IPS-20b (cell line): ENCODE measurements at regions not wholly inside any gene's neighbourhood (a gene's known extent, or its start where the extent isn't known, plus 50 kb on each side); places are given as distances from the start of the nearest gene placed in this dataset.
"Not testable (repeated sequence)": the region's sequence is repeated elsewhere in the genome, so short reads cannot be mapped to it uniquely, and the experiment has no call there.

Experiments
- H3K27ac ChIP-seq: one replicate; pipeline ENCODE4 v1.5.1; 2013; ENCODE audit warnings: low read length
- H3K27me3 ChIP-seq: 2 replicates; pipeline ENCODE4 v1.6.1; 2013; ENCODE audit warnings: mild to moderate bottlenecking, low read length, inconsistent platforms; ENCODE audit not compliant: insufficient read depth
- H3K36me3 ChIP-seq: 2 replicates; pipeline ENCODE4 v1.6.1; 2013; ENCODE audit warnings: low read depth, mild to moderate bottlenecking, inconsistent platforms, low read length, moderate library complexity; ENCODE audit not compliant: insufficient read depth
- H3K4me1 ChIP-seq: 2 replicates; pipeline ENCODE4 v1.6.1; 2013; ENCODE audit warnings: mild to moderate bottlenecking, control low read depth, inconsistent platforms, low read length, moderate library complexity; ENCODE audit not compliant: insufficient read depth
- H3K4me3 ChIP-seq: 2 replicates; pipeline ENCODE4 v1.5.1; 2013; ENCODE audit warnings: mild to moderate bottlenecking, low read length, inconsistent platforms
- H3K9ac ChIP-seq: 2 replicates; pipeline ENCODE4 v1.6.1; 2013; ENCODE audit warnings: low read depth, mild to moderate bottlenecking, inconsistent platforms, low read length, moderate library complexity
- H3K9me3 ChIP-seq: 2 replicates; pipeline ENCODE4 v1.6.1; 2013; ENCODE audit warnings: mild to moderate bottlenecking, low read depth, low read length, inconsistent platforms; ENCODE audit not compliant: insufficient read depth

DNA sequence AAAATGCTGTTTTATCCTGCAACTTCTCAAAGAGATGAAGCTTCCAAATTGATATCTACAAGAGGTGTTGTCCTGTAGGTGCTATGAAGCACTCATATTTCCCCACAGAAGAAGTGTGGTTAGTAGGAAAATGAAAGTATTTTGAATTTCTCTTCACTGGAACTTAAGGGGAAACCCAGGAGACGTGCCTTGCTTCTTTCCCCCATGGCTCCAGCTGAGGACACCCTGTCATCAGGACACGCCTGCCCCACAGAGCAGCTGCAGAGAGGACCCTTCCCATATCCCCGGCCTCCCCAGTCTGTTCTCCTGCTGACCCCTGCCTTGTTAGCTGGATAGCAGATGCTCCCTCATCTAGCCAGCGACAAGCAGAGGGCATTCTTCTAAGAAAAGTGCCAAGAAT is 371.3 kb downstream of the COG6 start:
- Histone ChIP-seq H3K4me3 (no peak overlapping the region), H3K4me1 (0 out of 2 replicates have a peak, but pooled peaks cover 6% of the 10 kb centered on the region), H3K27me3 (no peaks in the 10 kb centered on the region), H3K9ac (no peak overlapping the region), H3K27ac (no peak overlapping the region), H3K36me3 (no peaks in the 10 kb centered on the region), H3K9me3 (no peaks in the 10 kb centered on the region)

GRCh38 chr13:40028446-40028845 is 373.0 kb downstream of the COG6 start:
- no peaks in the 10 kb centered on the region for H3K27me3 ChIP-seq
- 0 out of 2 replicates have a peak, but pooled peaks cover 6% of the 10 kb centered on the region for H3K4me1 ChIP-seq
- H3K27ac ChIP-seq: no peak overlapping the region
- H3K36me3 ChIP-seq: no peaks in the 10 kb centered on the region
- no peaks in the 10 kb centered on the region for H3K9me3 ChIP-seq
- no peak overlapping the region for H3K9ac ChIP-seq
- no peak overlapping the region for H3K4me3 ChIP-seq

DNA sequence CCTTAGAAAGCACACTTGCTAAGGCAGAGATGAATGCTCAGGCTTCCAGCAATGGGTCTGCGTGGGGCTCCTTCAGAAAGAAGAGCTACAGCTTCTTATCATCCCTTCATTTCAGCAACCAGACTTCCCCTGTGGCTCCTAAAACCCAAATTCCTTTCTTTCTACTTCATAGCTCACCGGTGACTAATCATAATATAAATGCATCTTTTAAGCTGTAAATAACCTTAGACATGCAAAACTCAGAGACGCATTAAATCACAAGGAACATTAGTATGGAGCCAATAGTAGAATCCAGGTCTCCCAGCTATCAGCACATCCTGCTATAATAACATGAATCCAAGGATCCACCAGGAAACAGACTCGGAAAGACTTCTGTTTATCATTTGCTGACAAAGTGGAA is 375.6 kb downstream of the COG6 start:
- Histone ChIP-seq H3K9ac (no peak overlapping the region), H3K27ac (no peak overlapping the region), H3K4me1 (0 out of 2 replicates have a peak, but pooled peaks cover 6% of the 10 kb centered on the region), H3K4me3 (no peak overlapping the region), H3K36me3 (no peaks in the 10 kb centered on the region), H3K27me3 (no peaks in the 10 kb centered on the region), H3K9me3 (no peaks in the 10 kb centered on the region)

DNA sequence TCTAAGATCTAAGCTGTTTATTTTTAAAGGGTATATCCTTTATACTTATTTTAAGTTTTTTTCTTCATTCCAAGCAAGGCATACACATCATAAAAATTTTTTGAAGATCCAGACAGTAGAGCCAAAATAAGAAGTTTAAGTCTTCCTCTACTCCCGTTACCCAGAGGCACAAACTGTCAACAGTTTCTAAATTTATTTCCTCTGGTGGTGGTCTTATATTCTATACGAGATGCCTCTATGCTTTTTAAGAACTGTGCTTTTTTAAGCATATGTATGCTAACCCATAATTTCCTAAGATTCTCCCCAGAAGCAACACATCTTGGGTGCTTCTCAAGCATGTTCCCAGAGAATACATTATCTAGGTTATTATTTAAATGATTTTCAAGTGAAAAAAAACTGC is 383.6 kb downstream of the COG6 start:
- Histone ChIP-seq H3K9ac (no peak overlapping the region), H3K9me3 (no peaks in the 10 kb centered on the region), H3K27me3 (no peaks in the 10 kb centered on the region), H3K4me3 (no peak overlapping the region), H3K4me1 (no peaks in the 10 kb centered on the region), H3K36me3 (no peaks in the 10 kb centered on the region), H3K27ac (no peak overlapping the region)

DNA sequence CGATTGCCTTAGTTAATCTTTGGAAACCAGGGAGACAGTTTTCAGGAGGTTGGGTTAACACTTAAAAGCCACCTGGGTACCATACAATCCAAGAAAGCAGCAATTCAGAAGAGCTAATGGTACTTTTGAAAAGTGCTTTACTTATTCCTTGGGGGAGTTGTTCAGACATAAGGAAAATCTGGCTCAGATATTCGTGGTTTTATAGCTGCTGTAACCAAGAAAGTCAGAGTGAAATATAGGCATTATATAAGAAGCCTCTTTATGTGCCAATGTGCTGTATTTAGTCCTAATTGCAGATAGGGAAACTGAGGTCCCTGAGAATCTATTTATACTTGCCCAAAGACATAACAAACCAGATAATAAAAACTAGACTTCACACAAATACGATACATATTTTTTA is 387.5 kb downstream of the COG6 start:
- H3K27me3 ChIP-seq: no peaks in the 10 kb centered on the region
- H3K4me1 ChIP-seq: no peaks in the 10 kb centered on the region
- H3K27ac ChIP-seq: no peak overlapping the region
- no peak overlapping the region for H3K9ac ChIP-seq
- H3K4me3 ChIP-seq: no peak overlapping the region
- H3K9me3 ChIP-seq: no peaks in the 10 kb centered on the region
- H3K36me3 ChIP-seq: no peaks in the 10 kb centered on the region

GRCh38 chr13:40043764-40044163 is 388.3 kb downstream of the COG6 start:
- Histone ChIP-seq H3K27ac (no peak overlapping the region), H3K4me3 (no peak overlapping the region), H3K27me3 (no peaks in the 10 kb centered on the region), H3K9me3 (no peaks in the 10 kb centered on the region), H3K36me3 (no peaks in the 10 kb centered on the region), H3K9ac (no peak overlapping the region), H3K4me1 (no peaks in the 10 kb centered on the region)

DNA sequence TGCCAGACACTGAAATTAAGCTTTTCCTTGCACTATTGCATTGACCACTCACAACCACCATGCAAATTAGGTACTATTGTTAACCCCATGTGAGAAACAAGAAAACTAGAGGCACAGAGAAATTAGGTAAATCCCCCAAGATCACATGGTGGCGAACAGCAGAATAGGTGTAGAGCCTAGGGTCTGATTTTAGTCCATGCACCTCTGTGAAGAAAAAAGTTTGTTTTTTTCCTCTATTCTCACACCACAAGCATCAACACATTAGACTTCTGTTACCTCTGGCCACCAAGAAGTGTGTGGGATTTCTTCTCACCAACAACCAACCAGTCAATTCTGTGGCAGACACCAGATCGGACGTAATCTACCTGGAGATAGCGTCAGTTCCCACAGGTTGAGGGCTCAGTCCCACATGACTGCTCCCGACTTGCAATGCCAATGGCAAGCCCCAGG is 391.9 kb downstream of the COG6 start:
- Histone ChIP-seq H3K4me3 (no peak overlapping the region), H3K27ac (no peak overlapping the region), H3K36me3 (no peaks in the 10 kb centered on the region), H3K4me1 (no peaks in the 10 kb centered on the region), H3K9me3 (no peaks in the 10 kb centered on the region), H3K9ac (no peak overlapping the region), H3K27me3 (no peaks in the 10 kb centered on the region)

GRCh38 chr13:40048551-40048950 is 393.1 kb downstream of the COG6 start:
- no peaks in the 10 kb centered on the region for H3K9me3 ChIP-seq
- no peaks in the 10 kb centered on the region for H3K36me3 ChIP-seq
- no peak overlapping the region for H3K27ac ChIP-seq
- no peaks in the 10 kb centered on the region for H3K4me1 ChIP-seq
- H3K4me3 ChIP-seq: no peak overlapping the region
- no peak overlapping the region for H3K9ac ChIP-seq
- H3K27me3 ChIP-seq: no peaks in the 10 kb centered on the region

DNA sequence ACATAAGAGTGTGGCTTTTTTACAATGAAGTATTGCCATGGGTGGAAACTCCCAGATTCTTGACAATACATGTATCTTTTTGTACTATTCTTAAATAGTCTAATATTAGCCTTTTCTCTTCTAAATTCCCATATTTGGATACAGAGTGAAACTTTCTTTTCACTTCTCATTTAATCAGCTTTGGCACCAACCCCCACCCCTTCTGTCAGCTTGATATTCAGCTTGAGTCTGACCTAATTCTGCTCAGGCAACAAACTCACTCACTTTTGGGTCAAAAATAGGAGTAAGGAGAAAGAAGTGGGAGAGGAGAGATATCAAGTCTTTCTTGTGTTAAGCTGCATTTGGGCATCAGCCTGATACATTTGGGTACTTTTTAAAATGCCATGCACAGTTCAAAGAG is 397.5 kb downstream of the COG6 start:
- peaks cover 2% of the 10 kb centered on the region; the same call in 1 of the 2 replicates for H3K4me1 ChIP-seq
- H3K27ac ChIP-seq: no peak overlapping the region
- H3K4me3 ChIP-seq: no peak overlapping the region
- H3K9ac ChIP-seq: no peak overlapping the region
- no peaks in the 10 kb centered on the region for H3K9me3 ChIP-seq
- H3K36me3 ChIP-seq: no peaks in the 10 kb centered on the region
- H3K27me3 ChIP-seq: no peaks in the 10 kb centered on the region

DNA sequence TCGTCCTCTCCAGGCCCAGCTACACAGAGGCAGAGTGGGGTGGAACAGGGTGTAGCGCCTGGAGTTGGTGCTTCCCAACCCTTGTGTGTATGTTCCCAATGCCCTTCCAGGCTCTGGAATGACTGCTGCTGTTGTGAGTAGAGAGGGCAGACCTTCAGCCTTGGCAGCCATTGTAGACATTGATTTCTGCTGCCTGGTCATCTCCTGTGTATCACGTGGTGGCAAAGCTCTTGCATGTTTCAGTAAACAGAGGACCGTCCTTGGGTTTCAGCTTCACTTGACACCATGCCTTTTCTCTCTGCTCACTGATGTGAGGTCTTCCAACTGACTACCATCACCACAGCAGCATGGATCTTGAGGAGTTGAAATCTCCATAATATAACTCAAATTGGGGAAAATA is 397.9 kb downstream of the COG6 start:
- no peak overlapping the region for H3K9ac ChIP-seq
- H3K27me3 ChIP-seq: no peaks in the 10 kb centered on the region
- peaks cover 2% of the 10 kb centered on the region; the same call in 1 of the 2 replicates for H3K4me1 ChIP-seq
- H3K27ac ChIP-seq: no peak overlapping the region
- no peaks in the 10 kb centered on the region for H3K9me3 ChIP-seq
- H3K36me3 ChIP-seq: no peaks in the 10 kb centered on the region
- H3K4me3 ChIP-seq: no peak overlapping the region

DNA sequence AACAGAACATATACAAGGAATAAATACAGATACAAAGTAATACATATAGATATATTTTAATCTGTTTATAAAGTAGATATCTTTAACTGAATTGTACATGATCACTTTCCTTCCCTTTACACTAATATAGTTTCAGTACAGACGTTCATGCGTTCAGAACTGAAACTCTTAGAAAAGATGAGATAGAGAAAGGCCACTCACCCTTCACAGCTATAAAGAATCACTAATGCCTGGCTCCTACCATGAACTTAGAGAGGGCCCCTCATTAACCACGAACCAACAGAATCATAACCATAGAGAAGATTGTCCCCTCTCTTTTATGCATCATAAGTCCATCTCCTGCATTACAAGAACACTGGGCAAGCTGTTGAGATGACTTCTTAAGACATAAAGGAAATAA is 399.0 kb downstream of the COG6 start:
- not testable (repeated sequence) for H3K9ac ChIP-seq, H3K27ac ChIP-seq, H3K9me3 ChIP-seq, H3K27me3 ChIP-seq, H3K4me1 ChIP-seq, H3K36me3 ChIP-seq, H3K4me3 ChIP-seq

DNA sequence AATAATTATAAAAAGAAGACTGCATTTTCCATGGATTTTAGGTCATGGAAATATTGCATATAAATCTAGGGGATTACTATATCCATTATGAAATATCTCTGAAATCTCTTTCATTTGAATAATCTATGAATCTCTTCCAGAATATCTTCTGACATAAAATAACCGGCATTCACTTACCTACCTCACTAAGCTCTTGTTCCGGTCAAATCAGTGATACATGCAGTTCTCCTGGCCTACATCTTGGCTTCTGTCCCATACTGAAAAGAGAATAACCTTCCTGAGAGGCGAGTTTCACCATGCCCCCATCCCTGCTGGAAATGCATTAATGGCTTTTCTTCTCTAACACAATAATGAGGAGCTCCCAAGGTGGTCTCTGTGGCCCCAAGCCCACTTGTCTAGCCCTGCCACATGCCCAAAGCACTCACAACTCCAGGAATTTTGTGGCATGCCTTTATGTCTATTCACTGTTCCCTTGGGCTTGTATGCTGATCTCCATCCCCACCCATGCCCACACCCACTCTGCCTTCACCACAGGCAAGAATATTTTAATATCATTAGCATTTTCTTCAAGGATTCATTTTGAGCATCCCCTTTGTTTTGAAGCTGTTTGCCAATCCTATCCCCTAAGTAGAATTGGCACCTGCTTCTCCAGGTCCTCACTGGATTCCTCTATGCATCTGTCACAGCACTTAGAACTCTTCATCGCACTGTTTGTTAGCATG is 401.6 kb downstream of the COG6 start:
- no peaks in the 10 kb centered on the region for H3K27me3 ChIP-seq
- H3K4me1 ChIP-seq: peaks cover 2% of the 10 kb centered on the region; the same call in 1 of the 2 replicates
- H3K9ac ChIP-seq: no peak overlapping the region
- H3K9me3 ChIP-seq: no peaks in the 10 kb centered on the region
- H3K27ac ChIP-seq: no peak overlapping the region
- H3K4me3 ChIP-seq: no peak overlapping the region
- H3K36me3 ChIP-seq: no peaks in the 10 kb centered on the region
